OCI-LY1 (cell line): ENCODE measurements at regions not wholly inside any gene's neighbourhood (a gene's known extent, or its start where the extent isn't known, plus 50 kb on each side); places are given as distances from the start of the nearest gene placed in this dataset.

Experiments
- H2AFZ ChIP-seq: fragments of 200-600 bp; sonication (generic), shearing (Covaris generic); 2 replicates; pipeline ENCODE4 v1.6.0; 2014; ENCODE audit warnings: antibody characterized with exemption, mild to moderate bottlenecking, low read length
- H3F3A ChIP-seq: fragments of 200-600 bp; sonication (generic), shearing (Covaris generic); 2 replicates; pipeline ENCODE4 v1.6.0; 2014; ENCODE audit warnings: mild to moderate bottlenecking, antibody characterized with exemption, low read length, moderate library complexity; ENCODE audit not compliant: insufficient read depth
- H3K27ac ChIP-seq: fragments of 200-600 bp; sonication (generic); 2 replicates; pipeline ENCODE4 v1.5.1; 2014; ENCODE audit warnings: low read length, mixed run types, mild to moderate bottlenecking, low read depth; ENCODE audit not compliant: poor library complexity, severe bottlenecking
- H3K27me3 ChIP-seq: fragments of 200-600 bp; sonication (generic); 2 replicates; pipeline ENCODE4 v1.6.0; 2014; ENCODE audit warnings: antibody characterized with exemption, mild to moderate bottlenecking, low read length, moderate library complexity; ENCODE audit not compliant: insufficient read depth
- H3K36me3 ChIP-seq: fragments of 200-600 bp; sonication (generic); 2 replicates; pipeline ENCODE4 v1.6.1; 2014; ENCODE audit warnings: mild to moderate bottlenecking, antibody characterized with exemption, low read length, moderate library complexity, mixed read lengths; ENCODE audit not compliant: insufficient read depth
- H3K4me1 ChIP-seq: fragments of 200-600 bp; sonication (generic); 2 replicates; pipeline ENCODE4 v1.5.1; 2014; ENCODE audit warnings: mild to moderate bottlenecking, low read length, moderate library complexity; ENCODE audit not compliant: insufficient read depth, severe bottlenecking
- H3K4me2 ChIP-seq: fragments of 200-600 bp; sonication (generic), shearing (Covaris generic); 2 replicates; pipeline ENCODE4 v1.6.1; 2014; ENCODE audit warnings: low read length
- H3K4me3 ChIP-seq: fragments of 200-600 bp; sonication (generic); 2 replicates; pipeline ENCODE4 v1.5.1; 2014; ENCODE audit warnings: low read length, low read depth, mild to moderate bottlenecking, mixed read lengths; ENCODE audit not compliant: poor library complexity, severe bottlenecking
- H3K79me2 ChIP-seq: fragments of 200-600 bp; shearing (Covaris generic); 2 replicates; pipeline ENCODE4 v1.6.1; 2016; ENCODE audit warnings: mixed run types, low read length, mixed read lengths; ENCODE audit not compliant: insufficient read depth
- H3K9ac ChIP-seq: fragments of 200-600 bp; sonication (generic), shearing (Covaris generic); 2 replicates; pipeline ENCODE4 v1.6.1; 2014; ENCODE audit warnings: mild to moderate bottlenecking, low read length, mixed read lengths
- H3K9me2 ChIP-seq: fragments of 200-600 bp; sonication (generic), shearing (Covaris generic); 2 replicates; pipeline ENCODE4 v1.6.1; 2014; ENCODE audit warnings: low read depth, mild to moderate bottlenecking, low read length, mixed read lengths
- H3K9me3 ChIP-seq: fragments of 200-600 bp; shearing (Covaris generic); 2 replicates; pipeline ENCODE4 v1.6.1; 2014; ENCODE audit warnings: low read length, mixed read lengths
- H4K20me1 ChIP-seq: fragments of 200-600 bp; sonication (generic), shearing (Covaris generic); 2 replicates; pipeline ENCODE4 v1.6.0; 2016; ENCODE audit warnings: mild to moderate bottlenecking, low read length; ENCODE audit not compliant: insufficient read depth
- CTCF ChIP-seq: fragments of 200-600 bp; sonication (generic), shearing (Covaris generic); IDR thresholded peaks from 2 replicates; pipeline ENCODE4 v1.5.1; 2017; ENCODE audit warnings: mild to moderate bottlenecking, antibody characterized with exemption, low read length, moderate library complexity, mixed read lengths
- EZH2 ChIP-seq: fragments of 200-600 bp; sonication (generic), shearing (Covaris generic); IDR thresholded peaks from 2 replicates; pipeline ENCODE4 v1.8.0; 2017; ENCODE audit warnings: borderline replicate concordance, mixed run types, mild to moderate bottlenecking, antibody characterized with exemption, low read length, moderate library complexity, mixed read lengths

- Histone ChIP-seq H3K4me2 (no peak overlapping the region), H2AFZ (no peak overlapping the region), H3F3A (no peaks in the 10 kb centered on the region), H4K20me1 (no peaks in the 10 kb centered on the region), H3K36me3 (no peaks in the 10 kb centered on the region; the same call in 1 of the 2 replicates), H3K4me1 (peaks cover 20% of the 10 kb centered on the region), H3K27ac (no peak overlapping the region), H3K9me2 (no peaks in the 10 kb centered on the region), H3K27me3 (no peaks in the 10 kb centered on the region; the same call in 1 of the 2 replicates), H3K9ac (no peak overlapping the region), H3K9me3 (0 out of 2 replicates have a peak, but pooled peaks cover 1% of the 10 kb centered on the region), H3K4me3 (no peak overlapping the region), H3K79me2 (no peaks in the 10 kb centered on the region)
- TF ChIP-seq EZH2, result no peak
- TF ChIP-seq CTCF, result no peak
Measured at GRCh38 chr14:101708853-101709532, 52.5 kb upstream of the PPP2R5C start.

DNA sequence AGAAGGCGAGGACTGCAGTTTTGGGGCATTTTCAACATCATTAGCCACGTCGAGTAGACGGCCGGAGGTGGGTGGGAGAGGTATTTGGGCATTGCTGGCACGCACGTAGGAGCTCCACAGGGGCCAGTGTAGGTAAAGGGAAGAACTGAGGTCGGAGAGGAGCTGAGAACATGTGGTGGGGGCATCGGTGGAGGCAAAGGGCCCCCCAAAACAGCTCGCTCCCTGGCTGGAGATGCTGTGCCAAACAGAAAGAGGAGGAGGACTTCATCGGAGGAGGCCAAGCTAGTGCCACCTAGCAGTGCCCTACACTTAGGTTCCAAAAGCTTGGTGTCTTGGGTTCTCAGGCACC is 52.0 kb upstream of the PPP2R5C start:
- Histone ChIP-seq H3K4me1 (peaks cover 20% of the 10 kb centered on the region), H3K9me2 (no peaks in the 10 kb centered on the region), H3K27me3 (no peaks in the 10 kb centered on the region; the same call in 1 of the 2 replicates), H3K27ac (no peak overlapping the region), H3K9ac (no peak overlapping the region), H4K20me1 (no peaks in the 10 kb centered on the region), H3K36me3 (no peaks in the 10 kb centered on the region; the same call in 1 of the 2 replicates), H3K4me3 (no peak overlapping the region), H2AFZ (no peak overlapping the region), H3K9me3 (0 out of 2 replicates have a peak, but pooled peaks cover 3% of the 10 kb centered on the region), H3F3A (no peaks in the 10 kb centered on the region), H3K4me2 (no peak overlapping the region), H3K79me2 (no peaks in the 10 kb centered on the region)
- TF ChIP-seq CTCF (no peak), EZH2 (no peak)

GRCh38 chr14:101709962-101710931 is 51.3 kb upstream of the PPP2R5C start:
- H3K4me1 ChIP-seq, result peaks cover 20% of the 10 kb centered on the region
- TF ChIP-seq EZH2 (no peak), CTCF (no peak)
- H3K4me2 ChIP-seq, result no peak overlapping the region

More at GRCh38 chr14:101709962-101710931, 51.3 kb upstream of the PPP2R5C start:
- Histone ChIP-seq H3F3A (no peaks in the 10 kb centered on the region), H3K27ac (no peak overlapping the region), H3K27me3 (no peaks in the 10 kb centered on the region; the same call in 1 of the 2 replicates), H3K9ac (no peak overlapping the region), H4K20me1 (no peaks in the 10 kb centered on the region), H3K9me3 (0 out of 2 replicates have a peak, but pooled peaks cover 3% of the 10 kb centered on the region), H3K79me2 (no peaks in the 10 kb centered on the region), H3K9me2 (no peaks in the 10 kb centered on the region), H2AFZ (no peak overlapping the region), H3K4me3 (no peak overlapping the region), H3K36me3 (no peaks in the 10 kb centered on the region; the same call in 1 of the 2 replicates)
